ENCODE measurements at regions not wholly inside any gene's neighbourhood (a gene's known extent, or its start where the extent isn't known, plus 50 kb on each side); places are given as distances from the start of the nearest gene placed in this dataset.

DNA sequence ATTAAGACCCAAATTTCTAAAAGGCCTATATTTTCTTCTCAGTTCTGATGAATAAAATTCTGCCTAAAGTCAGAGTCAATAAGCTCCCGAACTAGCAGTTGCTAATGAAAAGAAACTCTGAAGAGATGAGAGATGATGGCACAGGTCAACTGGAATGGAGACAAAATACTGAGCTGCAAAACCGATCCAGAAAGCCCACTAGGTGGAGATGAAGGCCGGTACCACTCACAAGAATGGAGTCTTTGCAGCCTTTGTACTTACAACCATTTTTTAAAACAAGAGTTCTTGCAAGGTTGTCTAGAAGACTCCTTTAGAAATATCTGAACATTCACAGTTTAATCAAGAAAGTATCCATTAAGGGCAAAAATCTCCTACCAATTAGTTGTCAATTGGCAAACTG lies 119.9 kb upstream of the TJP1 start:
- no peak for TF ChIP-seq REST (IDR thresholded peaks at IDR 0.05; ENCODE audit: low read depth)
- no peak for TF ChIP-seq FOXM1 (IDR thresholded peaks at IDR 0.05; ENCODE audit: borderline replicate concordance, low read depth)
- TF ChIP-seq EP300 (IDR thresholded peaks at IDR 0.05; ENCODE audit: borderline replicate concordance) = no peak
- TF ChIP-seq EGR1 (IDR thresholded peaks at IDR 0.05) = no peak
- TF ChIP-seq CEBPB (IDR thresholded peaks at IDR 0.05) = no peak
- no peak for TF ChIP-seq YY1 (IDR thresholded peaks at IDR 0.05; ENCODE audit: low read depth)
- peak; percentile 38 for TF ChIP-seq RAD21 (IDR thresholded peaks at IDR 0.05; ENCODE audit: low read depth)
- TF ChIP-seq USF1 (IDR thresholded peaks at IDR 0.05) = no peak
- no peak for TF ChIP-seq MAX (IDR thresholded peaks at IDR 0.05)
- TF ChIP-seq TAF1 (IDR thresholded peaks at IDR 0.05; ENCODE audit: low read depth) = no peak
- TF ChIP-seq TEAD4 (IDR thresholded peaks at IDR 0.05) = no peak
- no peak for TF ChIP-seq TCF12 (IDR thresholded peaks at IDR 0.05; ENCODE audit: low read depth)
- no peak for TF ChIP-seq CREB1 (IDR thresholded peaks at IDR 0.05; ENCODE audit: low read depth)

Measured in Ishikawa (cell line).